HG02870 (cell line): ENCODE measurements at regions not wholly inside any gene's neighbourhood (a gene's known extent, or its start where the extent isn't known, plus 50 kb on each side); places are given as distances from the start of the nearest gene placed in this dataset.
"Not testable (repeated sequence)": the region's sequence is repeated elsewhere in the genome, so short reads cannot be mapped to it uniquely, and the experiment has no call there.

ENCODE experiments used
- ATAC-seq: cut with Tn5 transposase; IDR thresholded peaks from one replicate; pipeline ENCODE4 v1.9.1; 2021; ENCODE audit warnings: mild to moderate bottlenecking, moderate library complexity; ENCODE audit not compliant: unreplicated experiment

DNA sequence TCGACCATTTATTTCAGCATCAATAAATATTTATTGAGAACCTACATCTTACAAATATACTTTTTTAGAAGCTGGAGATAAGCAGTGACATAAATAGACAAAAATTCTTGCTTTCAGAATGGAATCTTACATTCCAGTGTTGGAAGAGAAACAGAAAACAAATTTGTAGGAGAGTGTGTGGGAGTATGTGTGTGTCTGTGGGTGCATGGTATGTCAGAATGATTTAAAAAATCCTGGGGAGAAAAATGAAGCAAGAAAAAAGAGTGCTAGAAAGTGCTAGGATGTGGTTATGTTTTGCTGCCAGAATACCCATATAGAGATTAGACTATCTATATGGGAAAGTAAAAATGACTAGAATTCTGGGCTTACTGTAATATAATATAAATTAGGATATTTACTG lies 561.7 kb upstream of the SGO1 start:
- ATAC-seq: no peak

DNA sequence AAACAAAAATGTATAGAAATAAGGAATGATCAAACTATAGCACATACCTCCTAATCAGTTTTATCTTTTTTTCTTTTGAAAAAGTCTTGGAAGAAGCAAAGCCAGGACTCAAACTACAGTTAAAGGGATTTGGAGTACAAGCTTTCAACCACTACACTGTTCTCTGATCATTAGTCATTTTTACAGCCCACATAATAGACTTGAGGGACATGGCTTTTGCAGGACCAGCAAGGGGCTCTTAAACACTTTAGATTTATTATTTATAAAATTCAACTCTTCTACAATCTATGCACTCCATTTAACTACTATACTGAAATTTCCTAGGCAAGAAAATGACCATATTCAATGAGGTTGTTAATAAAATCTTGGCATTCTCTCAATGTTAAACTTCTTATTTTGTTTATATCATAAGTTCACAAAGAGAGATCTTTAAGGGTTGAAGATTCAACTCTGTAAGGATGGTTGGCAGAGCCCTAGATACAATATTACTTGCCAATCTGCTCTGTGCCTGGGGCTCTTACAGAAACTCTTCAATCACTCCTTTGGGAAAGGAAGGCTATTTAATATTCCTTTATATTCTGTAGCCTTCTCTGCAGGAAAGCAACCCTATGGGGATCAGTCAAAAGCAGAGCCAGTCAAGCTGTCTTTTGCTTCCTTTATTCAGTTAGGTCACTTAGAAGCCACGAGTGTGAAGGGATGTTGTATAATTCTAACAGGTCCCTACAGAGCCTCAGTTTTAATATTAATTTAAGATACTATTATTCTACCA lies 557.7 kb upstream of the SGO1 start:
- no peak for ATAC-seq

DNA sequence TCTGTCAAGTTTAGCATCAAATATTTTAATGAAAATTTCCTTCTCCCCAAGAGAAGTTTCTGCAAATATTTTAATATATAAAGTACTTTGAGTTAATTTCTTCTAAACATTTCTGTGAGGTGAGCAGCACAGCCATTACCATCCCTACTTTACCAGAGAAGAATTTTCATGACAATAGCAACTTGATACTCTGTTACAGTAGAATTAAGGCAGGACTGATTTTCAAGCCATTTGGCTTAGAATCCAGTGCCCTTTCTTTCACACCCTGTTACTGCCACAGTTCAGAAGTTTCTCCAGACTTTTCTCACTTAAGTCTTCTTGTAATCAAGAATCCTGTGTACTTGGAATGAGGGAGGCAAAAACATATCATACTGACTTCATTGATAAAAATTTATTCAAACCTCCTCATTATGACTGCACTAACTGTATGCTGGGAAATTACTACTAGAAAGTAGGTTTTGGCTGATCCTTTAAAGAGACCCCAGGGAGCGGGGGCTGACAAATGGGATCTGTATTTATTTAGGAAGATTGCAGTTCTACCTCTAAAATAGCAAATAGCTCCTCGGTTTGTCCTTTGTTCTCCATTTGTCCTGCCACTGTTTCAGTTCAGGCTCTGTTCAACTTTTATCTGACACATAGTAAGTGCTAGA lies 557.0 kb upstream of the SGO1 start:
- ATAC-seq: no peak

DNA sequence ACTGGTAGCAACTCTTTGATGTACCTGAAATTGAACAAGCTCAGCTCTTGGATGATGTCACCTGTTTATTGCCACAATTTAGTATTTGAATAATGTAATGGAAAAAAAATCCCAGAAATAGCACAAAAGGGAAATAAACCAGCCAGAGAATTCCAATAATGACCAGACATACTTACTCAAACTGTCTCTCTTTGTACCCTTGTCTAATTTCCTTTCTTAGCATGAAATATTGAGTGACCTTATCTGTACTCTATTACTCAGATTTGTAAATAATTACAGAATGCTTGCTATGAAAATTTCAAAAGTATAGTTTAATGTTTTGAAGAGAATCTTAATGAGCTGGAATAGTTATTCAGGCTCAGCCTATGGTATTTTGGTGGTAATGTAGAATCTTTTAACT lies 555.4 kb upstream of the SGO1 start:
- no peak for ATAC-seq

DNA sequence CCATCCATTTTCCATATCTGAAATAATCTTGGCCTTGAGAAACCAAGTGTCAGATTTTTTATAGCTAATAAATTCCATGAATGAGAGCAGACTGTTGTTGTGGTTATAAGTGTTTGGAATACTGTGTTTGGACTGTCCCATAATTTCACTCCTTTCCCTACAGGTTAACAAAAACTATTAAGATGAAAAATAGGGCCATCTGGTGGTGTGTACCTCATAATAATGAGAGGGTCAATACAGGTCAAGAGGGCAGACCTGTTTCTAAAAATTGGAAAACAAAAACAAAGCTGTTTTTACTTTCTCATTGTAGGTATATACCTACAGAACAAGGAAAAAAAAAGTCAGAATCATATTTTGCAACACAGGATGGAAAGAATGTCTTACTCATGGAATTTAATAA lies 553.8 kb upstream of the SGO1 start:
- ATAC-seq: no peak

DNA sequence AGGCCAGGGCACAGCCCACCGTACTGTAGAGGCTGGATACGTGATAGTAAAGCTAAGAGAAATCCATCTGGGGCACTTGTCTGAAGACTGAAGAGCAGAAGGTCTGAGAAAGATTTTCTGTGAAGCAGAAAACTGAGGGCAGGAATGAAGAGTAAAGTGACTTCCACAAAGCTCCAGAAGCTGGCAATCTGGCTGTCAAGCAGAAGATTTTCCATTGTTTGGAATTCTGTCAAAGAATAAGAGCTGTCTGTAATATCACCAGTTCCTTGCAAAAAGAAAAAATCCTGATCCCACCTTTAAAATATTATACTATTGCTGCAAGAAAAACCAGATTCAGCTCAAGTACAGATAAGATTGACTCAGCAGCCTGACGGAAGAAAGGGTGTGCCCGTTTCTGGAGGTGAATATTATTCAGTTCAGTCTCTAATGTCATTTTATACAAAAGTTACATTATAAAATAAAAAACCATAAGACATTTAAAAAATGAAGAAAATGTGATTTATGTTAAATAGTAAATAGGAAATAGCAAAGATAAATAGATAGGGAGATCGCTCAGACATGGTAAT lies 550.4 kb upstream of the SGO1 start:
- no peak for ATAC-seq

DNA sequence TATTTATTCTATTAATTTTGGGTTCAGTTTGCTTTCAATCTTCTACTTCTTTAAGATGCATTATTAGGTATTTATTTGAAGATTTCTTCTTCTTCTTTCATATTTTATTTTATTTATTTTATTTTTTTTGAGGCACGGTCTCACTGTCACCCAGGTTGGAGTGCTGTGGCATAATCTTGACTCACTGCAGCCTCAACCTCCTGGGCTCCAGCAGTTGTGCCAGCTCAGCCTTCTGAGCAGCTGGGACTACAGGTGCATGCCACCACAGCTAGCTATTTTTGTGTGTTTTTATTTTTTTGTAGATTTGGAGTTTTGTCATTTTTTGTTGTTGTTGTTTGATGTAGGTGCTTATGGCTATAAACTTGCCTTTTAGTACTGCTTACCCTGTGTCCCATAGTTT lies 543.2 kb upstream of the SGO1 start:
- ATAC-seq: no peak

DNA sequence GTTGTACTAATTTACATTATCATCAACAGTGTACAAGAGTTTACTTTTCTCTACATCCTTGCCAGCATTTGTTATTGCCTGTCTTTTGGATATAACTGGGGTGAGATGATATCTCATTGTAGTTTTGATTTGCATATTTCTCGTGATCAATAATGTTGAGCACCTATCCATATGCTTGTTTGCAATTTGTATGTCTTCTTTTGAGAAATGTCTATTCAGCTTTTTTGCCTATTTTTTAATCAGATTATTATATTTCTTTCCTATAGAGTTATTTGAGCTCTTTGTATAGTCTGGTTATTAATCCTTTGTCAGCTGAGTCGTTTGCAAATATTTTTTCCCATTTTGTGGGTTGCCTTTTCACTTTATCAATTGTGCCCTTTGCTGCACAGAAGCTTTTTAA lies 540.8 kb upstream of the SGO1 start:
- no peak for ATAC-seq

DNA sequence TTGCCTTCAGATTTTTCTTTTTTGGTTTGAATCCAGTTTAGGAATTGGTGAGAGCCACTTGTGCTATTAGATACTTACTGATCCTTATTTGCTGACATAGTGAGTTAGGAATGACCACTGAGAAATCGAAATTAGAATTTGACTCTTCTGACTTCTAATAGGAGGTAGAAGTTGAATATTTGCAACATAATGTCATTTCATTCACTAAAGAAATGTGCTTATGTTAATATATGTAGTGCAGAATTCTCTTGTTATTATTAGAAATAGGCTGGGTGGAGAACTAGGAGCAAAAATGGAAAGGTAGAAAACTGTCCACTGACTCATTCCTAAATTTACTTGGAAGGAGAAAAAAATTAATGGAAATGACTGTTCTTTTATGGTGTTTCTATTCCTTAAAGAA lies 538.2 kb upstream of the SGO1 start:
- ATAC-seq: no peak

DNA sequence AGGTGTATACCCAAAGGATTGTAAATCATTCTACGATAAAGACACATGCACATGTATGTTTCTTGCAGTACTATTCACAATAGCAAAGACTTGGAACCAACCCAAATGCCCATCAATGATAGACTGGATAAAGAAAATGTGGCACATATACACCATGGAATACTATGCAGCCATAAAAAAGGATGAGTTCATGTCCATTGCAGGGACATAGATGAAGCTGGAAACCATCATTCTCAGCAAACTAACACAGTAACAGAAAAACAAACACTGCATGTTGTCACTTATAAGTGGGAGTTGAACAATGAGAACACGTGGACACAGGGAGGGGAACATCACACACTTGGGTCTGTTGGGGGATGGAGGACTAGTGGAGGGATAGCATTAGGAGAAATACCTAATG lies 530.4 kb upstream of the SGO1 start:
- not testable (repeated sequence) for ATAC-seq

DNA sequence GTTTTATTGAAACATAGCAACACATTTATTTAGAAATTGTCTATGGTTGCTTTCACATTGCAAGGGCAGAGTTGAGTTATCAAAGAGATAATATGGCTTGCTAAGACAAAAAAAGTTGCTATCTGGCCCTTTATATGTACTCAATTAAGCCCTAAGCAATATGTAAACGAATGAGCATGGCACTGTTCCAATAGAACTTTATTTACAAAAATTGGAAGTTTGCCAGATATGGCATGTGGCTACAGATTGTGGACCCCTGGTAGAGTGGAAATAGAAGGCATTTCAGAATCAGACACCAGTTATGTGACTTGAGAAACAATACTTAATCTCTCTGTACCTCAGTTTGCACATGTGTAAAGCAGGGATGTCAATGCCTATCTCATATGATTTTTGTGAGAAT lies 515.6 kb upstream of the SGO1 start:
- ATAC-seq: no peak

DNA sequence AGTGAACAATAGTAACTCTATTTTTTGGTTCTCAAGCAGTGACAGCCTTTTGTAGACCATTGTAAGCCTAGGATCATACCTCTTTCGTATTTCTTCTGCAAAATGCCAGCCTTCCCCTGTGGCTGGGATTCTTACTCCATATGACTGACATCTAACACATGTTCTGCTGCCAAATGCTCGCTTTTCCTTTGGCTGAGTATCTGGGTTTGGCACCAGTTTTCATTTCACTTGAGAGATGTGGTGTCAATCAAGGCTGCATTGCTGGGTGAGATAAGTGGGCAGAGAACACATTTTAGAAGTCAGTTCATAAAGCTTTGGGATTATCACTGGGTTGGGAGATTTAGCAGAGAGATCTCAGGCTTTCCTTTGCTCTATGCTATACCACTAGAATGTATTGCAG lies 514.7 kb upstream of the SGO1 start:
- no peak for ATAC-seq

DNA sequence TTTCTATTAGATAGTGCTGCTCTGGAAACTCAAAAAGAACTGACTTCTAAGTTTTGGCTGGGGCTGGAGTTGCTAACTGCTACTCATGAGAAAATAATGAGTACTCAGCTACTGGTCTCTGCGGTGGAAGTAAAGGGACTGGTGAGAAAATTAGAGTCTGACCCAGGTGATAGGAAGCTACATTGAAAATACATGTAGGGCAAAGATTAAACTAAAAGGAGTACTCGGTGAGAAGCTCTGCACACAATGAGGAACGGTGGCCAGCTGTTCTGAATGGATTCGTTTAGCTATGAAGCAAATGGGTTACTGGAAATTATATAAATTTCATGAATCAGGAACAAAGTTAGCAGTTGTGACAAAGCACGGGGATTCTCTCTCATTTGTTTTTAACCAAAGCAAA lies 512.9 kb upstream of the SGO1 start:
- ATAC-seq: no peak

DNA sequence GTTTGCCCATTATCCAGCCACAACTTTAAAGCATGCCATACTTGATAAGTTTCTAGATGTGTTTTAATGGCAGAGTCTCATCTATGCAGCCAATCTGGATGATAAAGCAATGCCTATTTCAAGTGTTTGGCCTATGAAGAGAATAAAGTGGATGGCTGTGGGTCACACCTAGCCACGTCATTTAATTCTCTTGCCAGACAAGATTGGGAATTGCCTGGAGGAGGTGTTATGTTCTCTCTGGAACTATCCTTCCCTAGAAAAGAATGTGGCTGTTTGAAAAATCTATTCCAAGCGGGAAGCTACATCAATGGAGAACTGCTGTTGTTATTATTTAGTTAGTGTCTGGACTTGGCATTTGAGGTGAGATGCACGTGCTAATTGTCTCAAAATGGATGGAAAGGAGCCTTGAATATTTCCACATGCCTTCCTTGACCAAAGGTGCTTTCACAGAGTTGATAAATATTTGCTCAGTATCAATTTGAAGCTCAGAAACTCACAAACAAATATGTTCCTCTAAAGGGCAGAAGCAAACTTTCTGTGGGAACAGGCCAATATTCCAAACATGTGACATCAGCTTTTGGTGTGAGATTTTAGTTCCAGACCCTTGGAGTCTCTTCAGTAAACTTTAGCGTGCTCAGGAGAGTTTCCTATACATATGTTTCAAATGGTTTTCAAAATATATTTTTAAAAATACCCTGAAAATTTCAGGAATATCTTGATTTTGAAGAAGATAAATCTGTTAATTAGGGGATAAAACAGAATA lies 510.6 kb upstream of the SGO1 start:
- ATAC-seq: no peak

DNA sequence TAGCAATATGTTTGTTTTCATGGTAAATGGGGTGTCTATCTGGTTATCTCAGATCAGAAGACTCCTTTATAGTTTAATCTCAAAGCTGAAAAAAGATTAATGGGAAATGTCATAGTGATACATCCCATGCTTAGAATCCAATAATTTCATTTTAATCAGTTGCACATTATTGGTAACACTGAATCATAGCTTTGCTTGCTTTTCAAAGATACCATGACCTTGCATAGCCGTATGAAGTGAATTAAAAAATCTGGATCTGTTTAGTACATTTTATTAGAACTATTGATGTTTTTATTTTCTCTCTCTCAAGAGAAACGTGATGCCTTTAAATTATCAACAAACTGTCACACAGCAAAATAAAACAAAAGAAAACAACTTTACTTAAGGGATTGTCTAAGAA lies 506.7 kb upstream of the SGO1 start:
- no peak for ATAC-seq

DNA sequence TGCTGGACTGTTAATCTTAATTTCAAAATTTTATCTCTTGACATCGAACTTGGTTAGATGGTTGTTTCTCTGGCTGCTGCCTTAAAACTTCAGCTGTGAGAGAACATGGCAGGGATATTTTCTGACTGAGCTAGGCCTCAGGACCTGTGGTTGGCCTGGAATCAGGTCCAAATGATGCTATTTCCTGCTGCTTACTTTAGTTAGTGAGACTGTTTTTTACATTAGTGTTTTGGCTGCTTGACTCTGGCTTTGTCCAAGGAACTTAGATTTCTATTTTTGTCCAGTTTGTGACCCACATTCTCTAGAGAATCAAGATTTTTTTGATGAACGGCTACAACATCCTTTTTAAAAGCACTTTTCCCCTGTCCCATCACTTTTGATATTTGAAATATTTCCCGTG lies 497.9 kb upstream of the SGO1 start:
- ATAC-seq: no peak

DNA sequence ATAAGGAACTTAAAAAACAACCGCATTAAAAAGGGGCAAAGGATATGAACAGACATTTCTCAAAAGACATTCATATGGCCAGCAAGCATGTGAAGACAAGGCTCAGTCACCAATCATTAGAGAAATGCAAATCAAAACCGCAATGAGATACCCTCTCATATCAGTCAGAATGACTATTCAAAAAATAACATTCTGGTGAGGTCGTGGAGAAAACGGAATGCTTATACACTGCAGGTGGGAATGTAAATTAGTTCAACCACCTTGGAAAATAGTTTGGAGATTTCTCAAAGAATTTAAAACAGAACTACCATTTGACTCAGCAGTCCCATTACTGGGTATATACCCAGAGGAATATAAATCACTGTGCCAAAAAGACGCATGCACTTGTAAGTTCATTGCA lies 496.6 kb upstream of the SGO1 start:
- no peak for ATAC-seq

DNA sequence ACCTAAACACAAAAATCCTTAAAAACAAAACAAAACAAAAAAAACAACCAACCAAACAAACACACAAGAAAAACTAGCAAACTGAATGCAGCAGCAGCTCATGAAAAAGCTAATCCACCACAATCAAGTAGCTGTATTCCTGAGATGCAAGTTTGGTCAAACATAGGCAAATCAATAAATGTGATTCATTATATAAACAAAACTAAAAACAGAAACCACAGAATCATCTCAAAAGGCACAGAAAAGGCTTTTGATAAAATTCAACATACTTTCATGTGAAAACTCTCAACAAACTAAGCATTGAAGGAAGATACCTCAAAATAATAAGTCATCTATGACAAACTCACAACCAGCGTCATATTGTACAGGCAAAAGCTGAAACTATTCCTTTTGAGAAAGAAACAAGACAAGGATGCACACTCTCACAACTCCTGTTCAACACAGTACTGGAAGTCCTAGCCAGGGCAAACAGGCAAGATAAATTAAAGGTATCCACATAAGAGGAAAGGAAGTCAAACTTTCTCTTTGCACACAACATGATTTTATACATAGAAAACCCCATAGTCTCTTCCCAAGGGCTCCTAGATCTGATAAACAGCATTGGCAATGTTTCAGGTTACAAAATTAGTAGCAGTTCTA lies 495.1 kb upstream of the SGO1 start:
- ATAC-seq: no peak

DNA sequence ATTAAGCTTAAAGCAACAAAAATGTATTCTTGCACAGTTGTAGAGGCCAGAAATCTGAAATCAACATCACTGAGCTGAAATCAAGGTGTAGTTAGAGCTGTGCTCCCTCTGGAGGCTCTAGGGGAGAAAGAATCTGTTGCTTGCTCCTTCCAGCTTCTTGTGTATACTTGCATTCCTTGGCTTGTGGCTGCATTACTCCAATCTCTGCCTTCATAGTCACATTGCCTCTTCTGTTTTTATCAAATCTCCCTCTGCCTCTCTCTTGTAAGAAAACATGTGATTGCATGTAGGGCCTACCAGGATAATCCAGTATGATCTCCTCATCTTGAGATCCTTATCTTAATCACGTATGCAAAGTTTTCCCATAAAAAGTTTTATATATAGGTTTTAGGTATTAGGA lies 487.9 kb upstream of the SGO1 start:
- ATAC-seq: no peak

DNA sequence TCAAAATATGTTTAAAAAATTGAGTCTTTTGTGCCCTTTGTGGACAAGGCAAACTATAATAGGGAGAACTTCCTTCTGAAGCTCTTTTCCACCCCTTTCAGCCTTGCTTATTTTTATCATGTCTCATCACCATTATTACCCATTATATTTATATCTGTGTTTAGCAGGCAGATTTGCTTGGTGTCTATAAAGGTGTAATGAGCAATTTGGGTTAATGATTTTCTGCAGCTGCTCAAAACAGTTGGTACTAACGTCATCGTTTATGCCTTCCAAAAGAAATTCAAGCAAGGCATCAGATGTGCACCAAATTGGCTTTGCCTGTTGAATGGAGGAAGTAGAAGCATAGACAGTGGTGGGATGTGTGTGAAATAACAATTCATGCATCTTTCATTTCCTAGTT lies 483.7 kb upstream of the SGO1 start:
- ATAC-seq: no peak

DNA sequence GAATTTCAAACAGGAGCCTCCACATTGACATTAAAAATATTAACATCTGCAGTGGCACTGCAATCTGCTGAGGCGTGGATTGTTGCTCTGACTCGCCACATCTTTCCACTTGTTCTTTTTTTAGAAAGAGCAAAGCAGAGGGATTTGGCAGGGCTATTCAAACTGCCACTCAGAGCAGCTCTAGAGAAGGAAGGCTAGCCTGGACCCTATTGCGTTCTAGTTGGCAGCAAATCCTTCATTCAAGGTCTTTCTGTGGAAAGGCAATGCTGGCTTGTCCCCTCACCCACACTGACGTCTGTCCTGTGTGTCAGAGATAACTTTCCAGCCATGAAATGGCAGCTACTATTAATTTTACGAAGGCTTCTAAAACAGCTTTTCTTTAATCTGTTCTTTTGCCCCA lies 483.2 kb upstream of the SGO1 start:
- ATAC-seq: no peak
